SK-N-SH (cell line): ENCODE measurements at regions not wholly inside any gene's neighbourhood (a gene's known extent, or its start where the extent isn't known, plus 50 kb on each side); places are given as distances from the start of the nearest gene placed in this dataset.

Experiments
- CTCF ChIA-PET: fragments of 300-600, 350-600 bp; formaldehyde crosslinking; extraction: SDS; loops from one replicate; lab custom pipeline; 2021; lab: Yijun Ruan, JAX
- POLR2A ChIA-PET: fragments of 350-600 bp; sonication (Branson Sonifier 250); formaldehyde crosslinking; extraction: SDS; loops from one replicate; lab custom pipeline; 2020; ENCODE audit warnings: antibody characterized with exemption, inconsistent platforms; lab: Yijun Ruan, JAX
- DNase-seq: peaks from one replicate; pipeline ENCODE4 v3.0.0; 2012
- H2AFZ ChIP-seq: fragments of 200-600 bp; sonication (generic); 2 replicates; pipeline ENCODE4 v1.8.1; 2016; ENCODE audit warnings: antibody characterized with exemption, mild to moderate bottlenecking, low read depth
- H3F3A ChIP-seq: fragments of 200-600 bp; sonication (generic); replicated peaks from 2 replicates; pipeline ENCODE3; 2016; ENCODE audit warnings: antibody characterized with exemption, mild to moderate bottlenecking; ENCODE audit not compliant: insufficient read depth
- H3K27ac ChIP-seq, 2 experiments: fragments of 200-500 bp in 1 of 2; fragments of 200-600 bp in 1 of 2; sonication (Bioruptor generic) in 1 of 2; sonication (generic), shearing (Covaris generic) in 1 of 2; 2 replicates each; pipeline versions ENCODE4 v1.5.1 to v1.6.1; 2014 to 2016; ENCODE audit warnings: low read depth in 2 of 2, inconsistent platforms in 1 of 2, low read length in 1 of 2, mild to moderate bottlenecking in 1 of 2, mixed read lengths in 1 of 2
- H3K27me3 ChIP-seq: fragments of 200-600 bp; sonication (generic), shearing (Covaris generic); 2 replicates; pipeline ENCODE4 v1.6.1; 2016; ENCODE audit warnings: mixed run types; ENCODE audit not compliant: insufficient read depth
- H3K36me3 ChIP-seq, 2 experiments: fragments of 200-500 bp in 1 of 2; fragments of 200-600 bp in 1 of 2; sonication (Bioruptor generic) in 1 of 2; sonication (generic) in 1 of 2; replicated peaks in 1 of 2; 2 replicates each; pipeline versions ENCODE3 to v1.5.1; 2014 to 2016; ENCODE audit warnings: low read length in 1 of 2, mild to moderate bottlenecking in 1 of 2; ENCODE audit not compliant: insufficient read depth in 2 of 2, control insufficient read depth in 1 of 2
- H3K4me1 ChIP-seq, 2 experiments: fragments of 200-500 bp in 1 of 2; fragments of 200-600 bp in 1 of 2; sonication (Bioruptor generic) in 1 of 2; sonication (generic), shearing (Covaris generic) in 1 of 2; 2 replicates each; pipeline versions ENCODE4 v1.5.1 to v1.6.1; 2014 to 2016; ENCODE audit warnings: low read depth in 1 of 2, low read length in 1 of 2, mixed run types in 1 of 2; ENCODE audit not compliant: insufficient read depth in 2 of 2, control insufficient read depth in 1 of 2
- H3K4me2 ChIP-seq: fragments of 200-600 bp; sonication (generic), shearing (Covaris generic); 2 replicates; pipeline ENCODE4 v1.6.1; 2017; ENCODE audit warnings: mixed run types
- H3K4me3 ChIP-seq, 2 experiments: fragments of 200-500 bp in 1 of 2; fragments of 200-600 bp in 1 of 2; sonication (Bioruptor generic) in 1 of 2; sonication (generic), shearing (Covaris generic) in 1 of 2; 2 replicates each; pipeline versions ENCODE4 v1.5.1 to v1.8.1; 2014 to 2016; ENCODE audit warnings: low read depth in 2 of 2, inconsistent platforms in 1 of 2, low read length in 1 of 2, mild to moderate bottlenecking in 1 of 2, mixed read lengths in 1 of 2, moderate library complexity in 1 of 2
- H3K79me2 ChIP-seq: fragments of 200-600 bp; sonication (generic); 2 replicates; pipeline ENCODE4 v1.8.1; 2017; ENCODE audit warnings: mild to moderate bottlenecking; ENCODE audit not compliant: insufficient read depth
- H3K9ac ChIP-seq: fragments of 200-600 bp; sonication (generic); 2 replicates; pipeline ENCODE4 v1.6.1; 2017; ENCODE audit warnings: mixed run types
- H3K9me2 ChIP-seq: fragments of 200-600 bp; sonication (generic); 2 replicates; pipeline ENCODE4 v1.6.1; 2017; ENCODE audit warnings: mixed run types
- H3K9me3 ChIP-seq: fragments of 200-600 bp; sonication (generic); 2 replicates; pipeline ENCODE4 v1.6.1; 2017; ENCODE audit warnings: mixed run types, mild to moderate bottlenecking, moderate library complexity
- H4K20me1 ChIP-seq: fragments of 200-600 bp; sonication (generic); 2 replicates; pipeline ENCODE4 v1.6.1; 2017; ENCODE audit warnings: mild to moderate bottlenecking, mixed run types; ENCODE audit not compliant: insufficient read depth
- CHD2 ChIP-seq: fragments of 150-350 bp; IDR thresholded peaks from 2 replicates; pipeline ENCODE4 v1.6.1; 2018; ENCODE audit warnings: low read length; ENCODE audit not compliant: partially characterized antibody
- CTCF ChIP-seq: fragments of 200-600 bp; sonication (generic); IDR thresholded peaks from 2 replicates; pipeline ENCODE4 v1.6.1; 2017; ENCODE audit warnings: antibody characterized with exemption, mild to moderate bottlenecking, moderate library complexity
- ELF1 ChIP-seq: IDR thresholded peaks from 2 replicates; pipeline ENCODE4 v1.4.0; 2012
- EP300 ChIP-seq, 2 experiments: IDR thresholded peaks; 2 replicates each; pipeline versions ENCODE4 v1.4.0 to v1.6.1; 2012; ENCODE audit warnings: borderline replicate concordance in 1 of 2, low read depth in 1 of 2, low read length in 1 of 2
- EZH2phosphoT487 ChIP-seq: fragments of 200-600 bp; sonication (generic); IDR thresholded peaks from 2 replicates; pipeline ENCODE4 v1.6.1; 2017; ENCODE audit warnings: low read depth, mixed run types, mild to moderate bottlenecking, antibody characterized with exemption, moderate library complexity, borderline replicate concordance
- FOXJ3 ChIP-seq: sonication (generic); formaldehyde crosslinking; IDR thresholded peaks from 2 replicates; pipeline ENCODE4 v1.5.1; 2020; ENCODE audit warnings: mild to moderate bottlenecking, missing genetic modification reagents
- FOXM1 ChIP-seq: IDR thresholded peaks from 2 replicates; pipeline ENCODE4 v1.4.0; 2012; ENCODE audit warnings: low read depth, mild to moderate bottlenecking
- GABPA ChIP-seq: IDR thresholded peaks from 2 replicates; pipeline ENCODE4 v1.4.0; 2012; ENCODE audit warnings: low read depth, mild to moderate bottlenecking
- JUND ChIP-seq: IDR thresholded peaks from 2 replicates; pipeline ENCODE4 v1.4.0; 2012
- MEF2A ChIP-seq: IDR thresholded peaks from 2 replicates; pipeline ENCODE4 v1.4.0; 2012; ENCODE audit warnings: low read depth, borderline replicate concordance
- MXI1 ChIP-seq: IDR thresholded peaks from 2 replicates; pipeline ENCODE4 v1.6.1; 2012; ENCODE audit warnings: mild to moderate bottlenecking, low read depth, low read length, improper control_type of control experiment
- NFIC ChIP-seq: IDR thresholded peaks from 2 replicates; pipeline ENCODE4 v1.4.0; 2012; ENCODE audit warnings: borderline replicate concordance
- POLR2AphosphoS5 ChIP-seq: IDR thresholded peaks from 2 replicates; pipeline ENCODE4 v1.6.1; 2012; ENCODE audit warnings: low read depth, low read length
- RAD21 ChIP-seq: IDR thresholded peaks from 2 replicates; pipeline ENCODE4 v1.6.1; 2012; ENCODE audit warnings: mild to moderate bottlenecking, low read length
- RCOR1 ChIP-seq: fragments of 150-350 bp; IDR thresholded peaks from 2 replicates; pipeline ENCODE4 v1.6.1; 2017; ENCODE audit warnings: antibody characterized with exemption, low read length
- RXRA ChIP-seq: IDR thresholded peaks from 2 replicates; pipeline ENCODE4 v1.4.0; 2012; ENCODE audit warnings: low read depth, mild to moderate bottlenecking, borderline replicate concordance
- SMC3 ChIP-seq: IDR thresholded peaks from 2 replicates; pipeline ENCODE4 v1.6.1; 2012; ENCODE audit warnings: low read depth, low read length, improper control_type of control experiment
- TAF1 ChIP-seq: IDR thresholded peaks from 2 replicates; pipeline ENCODE4 v1.6.1; 2012; ENCODE audit warnings: low read depth, mild to moderate bottlenecking, low read length, moderate library complexity, borderline replicate concordance
- TEAD4 ChIP-seq: IDR thresholded peaks from 2 replicates; pipeline ENCODE4 v1.4.0; 2012; ENCODE audit warnings: mild to moderate bottlenecking, borderline replicate concordance; ENCODE audit not compliant: insufficient read depth
- YY1 ChIP-seq: IDR thresholded peaks from 2 replicates; pipeline ENCODE4 v1.4.0; 2012; ENCODE audit warnings: low read depth, mild to moderate bottlenecking
- WGBS: methylation state at CpG from one replicate; pipeline ENCODE4 v1.1.6; 2017; ENCODE audit warnings: low lambda C conversion rate; 5-methylcytosine and 5-hydroxymethylcytosine counted together
- TF ChIP-seq, protein P1 (sequence below): IDR thresholded peaks from 2 replicates; pipeline ENCODE4 v1.4.0; 2012; ENCODE audit warnings: low read depth
- TF ChIP-seq, protein P2 (sequence below): fragments of 150-350 bp; IDR thresholded peaks from 2 replicates; pipeline ENCODE4 v1.6.1; 2016; ENCODE audit warnings: mild to moderate bottlenecking, low read depth, low read length
- TF ChIP-seq, protein P3 (sequence below): IDR thresholded peaks from 2 replicates; pipeline ENCODE4; 2012

DNA sequence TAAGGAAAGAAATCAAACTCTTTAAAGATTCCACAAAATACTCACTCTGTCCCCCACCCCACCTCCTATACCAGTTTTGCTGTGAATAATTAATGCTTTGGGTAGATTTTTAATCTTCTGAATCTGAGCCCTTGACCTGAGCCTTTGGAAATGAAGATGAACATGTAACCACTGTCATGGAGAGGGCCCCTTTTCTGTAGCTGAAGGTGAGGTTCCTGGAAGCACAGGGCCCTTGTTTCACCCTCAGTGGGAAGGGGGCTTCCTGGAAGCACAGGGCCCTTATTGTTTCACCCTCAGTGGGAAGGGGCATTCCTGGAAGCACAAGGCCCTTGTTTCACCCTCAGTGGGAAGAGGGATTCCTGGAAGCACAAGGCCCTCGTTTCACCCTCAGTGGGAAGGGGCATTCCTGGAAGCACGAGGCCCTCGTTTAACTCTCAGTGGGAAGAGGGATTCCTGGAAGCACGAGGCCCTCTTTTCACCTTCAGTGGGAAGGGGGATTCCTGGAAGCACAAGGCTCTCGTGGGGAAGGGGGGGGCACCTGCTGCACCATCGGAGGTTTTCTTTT lies 75.7 kb downstream of the DACT2 start:
- no peaks in the 10 kb centered on the region for H4K20me1 ChIP-seq
- H3K4me3 ChIP-seq, result no peak overlapping the region
- ChIA-PET CTCF (no interaction called here), POLR2A (no interaction called here)
- no peaks in the 10 kb centered on the region for H3K9me3 ChIP-seq
- 32% methylated on average over 6 of the region's 6 CpGs for whole genome bisulfite sequencing
- no peaks in the 10 kb centered on the region for H3K36me3 ChIP-seq
- H3K4me1 ChIP-seq, result peaks cover 0 to 11% of the 10 kb centered on the region in 2 experiments; a peak in 2 of 4 replicates
- no peak overlapping the region for H3K9ac ChIP-seq
- no peaks in the 10 kb centered on the region for H3K79me2 ChIP-seq
- no peak overlapping the region for H2AFZ ChIP-seq
- TF ChIP-seq RXRA (no peak), NFIC (no peak), EP300 (IDR thresholded peaks at IDR 0.05; ENCODE audit: borderline replicate concordance in 1 of 2, low read depth in 1 of 2, low read length in 1 of 2) (no peak), SMC3 (no peak), RAD21 (no peak), CHD2 (no peak), FOXM1 (no peak), FOXJ3 (CRISPR knock-in tag) (no peak), MXI1 (no peak), RCOR1 (no peak), YY1 (no peak), JUND (no peak), GABPA (no peak), TAF1 (no peak), POLR2AphosphoS5 (no peak)
- TF ChIP-seq, protein P1, sequence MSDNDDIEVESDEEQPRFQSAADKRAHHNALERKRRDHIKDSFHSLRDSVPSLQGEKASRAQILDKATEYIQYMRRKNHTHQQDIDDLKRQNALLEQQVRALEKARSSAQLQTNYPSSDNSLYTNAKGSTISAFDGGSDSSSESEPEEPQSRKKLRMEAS, result no peak
- TF ChIP-seq, protein P2, sequence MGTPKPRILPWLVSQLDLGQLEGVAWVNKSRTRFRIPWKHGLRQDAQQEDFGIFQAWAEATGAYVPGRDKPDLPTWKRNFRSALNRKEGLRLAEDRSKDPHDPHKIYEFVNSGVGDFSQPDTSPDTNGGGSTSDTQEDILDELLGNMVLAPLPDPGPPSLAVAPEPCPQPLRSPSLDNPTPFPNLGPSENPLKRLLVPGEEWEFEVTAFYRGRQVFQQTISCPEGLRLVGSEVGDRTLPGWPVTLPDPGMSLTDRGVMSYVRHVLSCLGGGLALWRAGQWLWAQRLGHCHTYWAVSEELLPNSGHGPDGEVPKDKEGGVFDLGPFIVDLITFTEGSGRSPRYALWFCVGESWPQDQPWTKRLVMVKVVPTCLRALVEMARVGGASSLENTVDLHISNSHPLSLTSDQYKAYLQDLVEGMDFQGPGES, result no peak
- TF ChIP-seq, protein P3, sequence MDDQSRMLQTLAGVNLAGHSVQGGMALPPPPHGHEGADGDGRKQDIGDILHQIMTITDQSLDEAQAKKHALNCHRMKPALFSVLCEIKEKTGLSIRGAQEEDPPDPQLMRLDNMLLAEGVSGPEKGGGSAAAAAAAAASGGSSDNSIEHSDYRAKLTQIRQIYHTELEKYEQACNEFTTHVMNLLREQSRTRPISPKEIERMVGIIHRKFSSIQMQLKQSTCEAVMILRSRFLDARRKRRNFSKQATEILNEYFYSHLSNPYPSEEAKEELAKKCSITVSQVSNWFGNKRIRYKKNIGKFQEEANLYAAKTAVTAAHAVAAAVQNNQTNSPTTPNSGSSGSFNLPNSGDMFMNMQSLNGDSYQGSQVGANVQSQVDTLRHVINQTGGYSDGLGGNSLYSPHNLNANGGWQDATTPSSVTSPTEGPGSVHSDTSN, result no peak
- TF ChIP-seq, all 33 proteins: peak for 0
- Histone ChIP-seq H3F3A (no peaks in the 10 kb centered on the region), H3K27ac (no peak overlapping the region), H3K9me2 (no peaks in the 10 kb centered on the region), H3K4me2 (no peak overlapping the region), H3K27me3 (no peaks in the 10 kb centered on the region)
- DNase-seq, result no peak

- Histone ChIP-seq H3K9ac (no peak overlapping the region), H4K20me1 (no peaks in the 10 kb centered on the region), H3K4me3 (no peak overlapping the region), H3K79me2 (no peaks in the 10 kb centered on the region), H3K9me2 (no peaks in the 10 kb centered on the region), H3K27ac (no peak overlapping the region), H3K4me2 (no peak overlapping the region), H3K36me3 (no peaks in the 10 kb centered on the region), H2AFZ (no peak overlapping the region), H3K9me3 (no peaks in the 10 kb centered on the region), H3K27me3 (no peaks in the 10 kb centered on the region), H3K4me1 (peaks cover 0 to 9% of the 10 kb centered on the region in 2 experiments; a peak in 2 of 4 replicates), H3F3A (no peaks in the 10 kb centered on the region)
- CTCF ChIA-PET, result no interaction called here
- POLR2A ChIA-PET, result no interaction called here
- WGBS, result 57% methylated on average over 8 of the region's 8 CpGs
- no peak for DNase-seq
- TF ChIP-seq, protein P3, result no peak
- TF ChIP-seq POLR2AphosphoS5 (no peak), TEAD4 (no peak), ELF1 (no peak), MXI1 (no peak), FOXM1 (no peak), MEF2A (no peak), CTCF (no peak), NFIC (no peak), EZH2phosphoT487 (no peak)
- TF ChIP-seq, protein P2, result no peak
- TF ChIP-seq, protein P1, result no peak
Observed at GRCh38 chr6:168242940-168243225, 76.7 kb downstream of the DACT2 start.
